ENCODE measurements at regions not wholly inside any gene's neighbourhood (a gene's known extent, or its start where the extent isn't known, plus 50 kb on each side); places are given as distances from the start of the nearest gene placed in this dataset.

- BruUV-seq (replicated peaks), result no TSS peak
- 0% methylated on average over 2 of the region's 2 CpGs for WGBS (ENCODE audit: insufficient coverage, insufficient replicate concordance, low lambda C conversion rate, missing lambda C conversion rate)
- no peak overlapping the region for H3K4me2 ChIP-seq (ENCODE audit: control insufficient read depth, insufficient read depth)
- H3K4me3 ChIP-seq, result no peak overlapping the region
- ChIA-PET POLR2A (no interaction called here), SMC1A (ENCODE audit: uncharacterized antibody, unreplicated experiment) (no interaction called here), CTCF (no interaction called here), RAD21 (ENCODE audit: unreplicated experiment) (no interaction called here)
- no peaks in the 10 kb centered on the region for H3K4me1 ChIP-seq (ENCODE audit: control insufficient read depth, insufficient read depth, low read length)
- H3K9me3 ChIP-seq (replicated peaks; ENCODE audit: control insufficient read depth, insufficient read depth, low read length), result no peaks in the 10 kb centered on the region
- no peaks in the 10 kb centered on the region for H3K27me3 ChIP-seq (replicated peaks in 1 of 2; ENCODE audit: control insufficient read depth in 2 of 2, insufficient read depth in 2 of 2, low read length in 1 of 2)
- no peak overlapping the region for H2AFZ ChIP-seq (ENCODE audit: control insufficient read depth, low read depth, low read length)
- H4K20me1 ChIP-seq (ENCODE audit: control insufficient read depth, insufficient read depth), result no peaks in the 10 kb centered on the region
- FAIRE-seq (no peak), ATAC-seq (no peak), DNase-seq (ENCODE audit: low read depth, low spot score) (no peak)
- H3K9ac ChIP-seq (ENCODE audit: control insufficient read depth, insufficient read depth, low read length), result no peak overlapping the region
- in situ Hi-C loops (cut with MboI) (no loop called here), intact Hi-C loops (cut with micrococcal nuclease; ENCODE audit: unreplicated experiment) (no loop called here)
- no peak overlapping the region for H3K27ac ChIP-seq (ENCODE audit: control insufficient read depth, insufficient read depth)
- no peaks in the 10 kb centered on the region for H3K36me3 ChIP-seq (ENCODE audit: control insufficient read depth in 2 of 2, insufficient read depth in 2 of 2, low read length in 1 of 2)
- TF ChIP-seq TAF1 (IDR thresholded peaks at IDR 0.05; ENCODE audit: borderline replicate concordance, low read depth, low read length) (no peak), YY1 (IDR thresholded peaks at IDR 0.05; ENCODE audit: low read depth, low read length) (no peak), YBX1 (IDR thresholded peaks at IDR 0.05) (no peak), CREB1 (IDR thresholded peaks at IDR 0.05; ENCODE audit: low read depth) (no peak)
- H3K79me2 ChIP-seq (ENCODE audit: control insufficient read depth, insufficient read depth, low read length), result no peaks in the 10 kb centered on the region
These were observed 1191.3 kb upstream of the IGFBP7 start for GRCh38 chr4:58301376-58301999.

GRCh38 chr4:58286335-58286734 is 1176.2 kb upstream of the IGFBP7 start:
- Histone ChIP-seq H3K4me3 (no peak overlapping the region), H3K36me3 (ENCODE audit: control insufficient read depth in 2 of 2, insufficient read depth in 2 of 2, low read length in 1 of 2) (no peaks in the 10 kb centered on the region), H3K27me3 (replicated peaks in 1 of 2; ENCODE audit: control insufficient read depth in 2 of 2, insufficient read depth in 2 of 2, low read length in 1 of 2) (no peaks in the 10 kb centered on the region), H3K9me3 (replicated peaks; ENCODE audit: control insufficient read depth, insufficient read depth, low read length) (no peaks in the 10 kb centered on the region), H3K4me2 (ENCODE audit: control insufficient read depth, insufficient read depth) (no peak overlapping the region), H4K20me1 (ENCODE audit: control insufficient read depth, insufficient read depth) (no peaks in the 10 kb centered on the region), H3K79me2 (ENCODE audit: control insufficient read depth, insufficient read depth, low read length) (no peaks in the 10 kb centered on the region), H3K9ac (ENCODE audit: control insufficient read depth, insufficient read depth, low read length) (no peak overlapping the region), H3K27ac (ENCODE audit: control insufficient read depth, insufficient read depth) (no peak overlapping the region), H3K4me1 (ENCODE audit: control insufficient read depth, insufficient read depth, low read length) (no peaks in the 10 kb centered on the region), H2AFZ (ENCODE audit: control insufficient read depth, low read depth, low read length) (no peak overlapping the region)
- no TSS peak for BruUV-seq (replicated peaks)
- WGBS (ENCODE audit: insufficient coverage, insufficient replicate concordance, low lambda C conversion rate, missing lambda C conversion rate), result 25% methylated on average over 4 of the region's 4 CpGs
- intact Hi-C loops (cut with micrococcal nuclease; ENCODE audit: unreplicated experiment) (no loop called here), in situ Hi-C loops (cut with MboI) (no loop called here)
- no peak for ATAC-seq
- ChIA-PET RAD21 (ENCODE audit: unreplicated experiment) (no interaction called here), CTCF (no interaction called here), SMC1A (ENCODE audit: uncharacterized antibody, unreplicated experiment) (interaction anchor here (0.8 kb wide), 1 partner anchor 9 kb away, joined by 4 read pairs; no protein-coding TSS in a partner anchor), POLR2A (no interaction called here)
- no peak for DNase-seq (ENCODE audit: low read depth, low spot score)
- FAIRE-seq, result no peak
- TF ChIP-seq USF1 (IDR thresholded peaks at IDR 0.05; ENCODE audit: borderline replicate concordance, extremely low read length, insufficient read depth, low read depth, low read length) (no peak), SREBF2 (IDR thresholded peaks at IDR 0.05; ENCODE audit: low read length) (no peak), CUX1 (IDR thresholded peaks at IDR 0.05; ENCODE audit: insufficient replicate concordance, low read depth, low read length) (no peak), IRF3 (IDR thresholded peaks at IDR 0.05) (no peak), ZBED1 (IDR thresholded peaks at IDR 0.05; ENCODE audit: borderline replicate concordance) (no peak), NFYA (IDR thresholded peaks at IDR 0.05; ENCODE audit: borderline replicate concordance, low read depth, low read length) (no peak), ESRRA (IDR thresholded peaks at IDR 0.05; ENCODE audit: low read length) (no peak)

Data from GM12878 (cell line).